A673 (cell line): ENCODE measurements at regions not wholly inside any gene's neighbourhood (a gene's known extent, or its start where the extent isn't known, plus 50 kb on each side); places are given as distances from the start of the nearest gene placed in this dataset.

ENCODE experiments used
- CTCF ChIP-seq: fragments of 300-800, 200-600 bp; sonication (generic); conservative IDR thresholded peaks from 2 replicates; pipeline ENCODE4 v1.5.1; 2017; ENCODE audit warnings: low read depth, mild to moderate bottlenecking, antibody characterized with exemption, low read length, moderate library complexity, mixed read lengths
- EZH2 ChIP-seq: fragments of 200-600 bp; sonication (generic); IDR thresholded peaks from 2 replicates; pipeline ENCODE4 v1.6.1; 2017; ENCODE audit warnings: borderline replicate concordance, low read depth, mild to moderate bottlenecking, mixed read lengths, antibody characterized with exemption, low read length; ENCODE audit not compliant: poor library complexity, severe bottlenecking

DNA sequence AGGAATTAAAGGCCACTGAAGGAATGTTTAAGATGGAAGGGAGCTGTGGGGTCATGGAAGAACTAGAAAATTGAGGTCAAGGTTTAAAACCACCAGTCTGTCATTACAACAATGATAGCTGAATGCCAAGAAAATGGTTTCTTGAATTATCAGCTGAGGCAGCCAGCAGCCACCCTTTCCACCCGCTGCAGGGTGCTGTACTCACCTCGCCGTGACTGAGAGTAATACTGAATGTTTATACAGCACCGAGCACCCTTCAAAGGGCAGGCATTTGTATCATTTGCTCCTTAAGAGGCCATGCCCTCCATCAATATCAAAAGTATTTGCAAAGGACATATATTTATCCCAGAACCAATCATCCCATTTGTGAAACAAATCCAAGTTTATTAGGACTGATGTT, 402.8 kb downstream of the VPS13C start:
- TF ChIP-seq CTCF, result no peak
- no peak for TF ChIP-seq EZH2
